Duodenal mucosa (tissue), 2 donors: ENCODE measurements at regions not wholly inside any gene's neighbourhood (a gene's known extent, or its start where the extent isn't known, plus 50 kb on each side); places are given as distances from the start of the nearest gene placed in this dataset.

Source experiments
- H3K27ac ChIP-seq: one replicate; pipeline ENCODE4 v1.7.0; 2013; ENCODE audit warnings: low read depth, low read length
- H3K27me3 ChIP-seq, 2 donors: one replicate each; pipeline ENCODE4 v1.7.0; 2013; ENCODE audit warnings: low read length in 2 of 2, control low read depth in 1 of 2; ENCODE audit not compliant: insufficient read depth in 2 of 2, control insufficient read depth in 1 of 2
- H3K36me3 ChIP-seq, 2 donors: one replicate each; pipeline ENCODE4 v1.7.0; 2013; ENCODE audit warnings: low read length in 2 of 2, control low read depth in 1 of 2; ENCODE audit not compliant: insufficient read depth in 2 of 2, control insufficient read depth in 1 of 2
- H3K4me1 ChIP-seq, 2 donors: one replicate each; pipeline ENCODE4 v1.7.0; 2013; ENCODE audit warnings: low read length in 2 of 2, control low read depth in 1 of 2; ENCODE audit not compliant: insufficient read depth in 2 of 2, control insufficient read depth in 1 of 2
- H3K4me3 ChIP-seq, 2 donors: one replicate each; pipeline ENCODE4 v1.7.0; 2013; ENCODE audit warnings: low read length in 2 of 2, low read depth in 1 of 2
- H3K9ac ChIP-seq, 2 donors: one replicate each; pipeline ENCODE4 v1.7.0; 2013; ENCODE audit warnings: low read length in 2 of 2, low read depth in 1 of 2
- H3K9me3 ChIP-seq, 2 donors: one replicate each; pipeline ENCODE4 v1.7.0; 2013; ENCODE audit warnings: low read length in 2 of 2, control low read depth in 1 of 2; ENCODE audit not compliant: control insufficient read depth in 1 of 2

DNA sequence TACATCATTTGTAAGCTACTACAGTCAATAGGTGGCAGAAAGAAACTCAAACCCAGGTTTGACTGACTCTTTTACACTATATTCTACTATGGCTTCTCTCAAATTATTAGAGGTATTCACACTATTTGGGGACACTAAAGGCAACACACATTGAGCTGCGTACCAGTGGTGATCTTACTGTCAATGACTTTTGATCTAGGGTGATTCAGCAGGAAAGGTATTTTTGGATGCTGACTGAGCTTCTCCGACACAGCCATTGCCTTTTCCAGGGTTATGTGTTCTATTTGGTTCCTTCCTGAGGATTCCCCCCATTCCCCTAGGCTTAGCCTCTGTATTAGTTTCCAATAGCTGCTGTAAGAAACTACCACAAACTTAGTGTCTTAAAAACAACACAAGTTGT, 73.2 kb upstream of the JAK1 start:
- Histone ChIP-seq H3K36me3 (no peaks in the 10 kb centered on the region), H3K9ac (no peak overlapping the region), H3K4me1 (no peaks in the 10 kb centered on the region), H3K9me3 (no peaks in the 10 kb centered on the region), H3K27me3 (no peaks in the 10 kb centered on the region), H3K4me3 (no peak overlapping the region), H3K27ac (no peak overlapping the region)

- no peaks in the 10 kb centered on the region for H3K27me3 ChIP-seq
- no peaks in the 10 kb centered on the region for H3K4me1 ChIP-seq
- H3K9me3 ChIP-seq = no peaks in the 10 kb centered on the region
- no peak overlapping the region for H3K27ac ChIP-seq
- peaks cover 0 to 3% of the 10 kb centered on the region in 2 donors for H3K36me3 ChIP-seq
- no peak overlapping the region for H3K9ac ChIP-seq
- no peak overlapping the region for H3K4me3 ChIP-seq
Measured at GRCh38 chr1:65042467-65042866, 76.1 kb upstream of the JAK1 start.

GRCh38 chr1:65044411-65044810, 78.1 kb upstream of the JAK1 start:
- H3K27ac ChIP-seq = no peak overlapping the region
- H3K4me3 ChIP-seq = no peak overlapping the region
- H3K9me3 ChIP-seq = no peaks in the 10 kb centered on the region
- H3K27me3 ChIP-seq = no peaks in the 10 kb centered on the region
- peaks cover 0 to 3% of the 10 kb centered on the region in 2 donors for H3K36me3 ChIP-seq
- H3K9ac ChIP-seq = no peak overlapping the region
- H3K4me1 ChIP-seq = no peaks in the 10 kb centered on the region

GRCh38 chr1:65045022-65045817, 78.9 kb upstream of the JAK1 start:
- peaks cover 0 to 3% of the 10 kb centered on the region in 2 donors for H3K36me3 ChIP-seq
- no peaks in the 10 kb centered on the region for H3K9me3 ChIP-seq
- H3K27me3 ChIP-seq = no peaks in the 10 kb centered on the region
- H3K4me1 ChIP-seq = peaks cover 0 to 1% of the 10 kb centered on the region in 2 donors
- no peak overlapping the region for H3K27ac ChIP-seq
- no peak overlapping the region for H3K4me3 ChIP-seq
- H3K9ac ChIP-seq = no peak overlapping the region

DNA sequence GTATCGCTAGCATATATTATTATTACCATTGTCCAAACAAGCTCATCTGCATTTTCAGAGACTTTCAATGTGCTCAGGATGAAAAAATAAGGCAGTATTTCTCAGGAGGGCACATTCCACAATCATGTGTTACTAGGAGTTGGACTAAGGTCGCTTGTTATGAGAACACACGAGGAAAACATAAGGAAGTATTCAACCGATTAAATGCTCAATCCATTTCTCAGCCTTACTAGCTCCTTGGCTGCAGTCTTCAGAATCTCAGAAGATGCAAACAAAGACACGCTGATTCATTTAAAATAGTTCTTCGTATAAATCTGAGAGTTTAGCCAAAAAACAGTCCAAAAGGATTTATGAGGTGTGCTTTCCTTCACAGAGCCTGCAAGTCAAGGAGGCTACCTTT, 82.0 kb upstream of the JAK1 start:
- Histone ChIP-seq H3K36me3 (peaks cover 0 to 3% of the 10 kb centered on the region in 2 donors), H3K9me3 (no peaks in the 10 kb centered on the region), H3K4me3 (no peak overlapping the region), H3K4me1 (peaks cover 0 to 3% of the 10 kb centered on the region in 2 donors), H3K27me3 (no peaks in the 10 kb centered on the region), H3K27ac (no peak overlapping the region), H3K9ac (no peak overlapping the region)

GRCh38 chr1:65049941-65050713, 83.8 kb upstream of the JAK1 start:
- H3K9me3 ChIP-seq = no peaks in the 10 kb centered on the region
- no peak overlapping the region for H3K9ac ChIP-seq
- peaks cover 0 to 3% of the 10 kb centered on the region in 2 donors for H3K4me1 ChIP-seq
- H3K27me3 ChIP-seq = no peaks in the 10 kb centered on the region
- H3K4me3 ChIP-seq = no peak overlapping the region
- no peak overlapping the region for H3K27ac ChIP-seq
- peaks cover 0 to 4% of the 10 kb centered on the region in 2 donors for H3K36me3 ChIP-seq

- H3K9me3 ChIP-seq = no peaks in the 10 kb centered on the region
- peaks cover 5 to 9% of the 10 kb centered on the region in 2 donors for H3K36me3 ChIP-seq
- H3K4me1 ChIP-seq = peaks cover 0 to 3% of the 10 kb centered on the region in 2 donors
- H3K27me3 ChIP-seq = no peaks in the 10 kb centered on the region
- H3K4me3 ChIP-seq = no peak overlapping the region
- no peak overlapping the region for H3K9ac ChIP-seq
- no peak overlapping the region for H3K27ac ChIP-seq
Measured at GRCh38 chr1:65050735-65051134, 84.4 kb upstream of the JAK1 start.

DNA sequence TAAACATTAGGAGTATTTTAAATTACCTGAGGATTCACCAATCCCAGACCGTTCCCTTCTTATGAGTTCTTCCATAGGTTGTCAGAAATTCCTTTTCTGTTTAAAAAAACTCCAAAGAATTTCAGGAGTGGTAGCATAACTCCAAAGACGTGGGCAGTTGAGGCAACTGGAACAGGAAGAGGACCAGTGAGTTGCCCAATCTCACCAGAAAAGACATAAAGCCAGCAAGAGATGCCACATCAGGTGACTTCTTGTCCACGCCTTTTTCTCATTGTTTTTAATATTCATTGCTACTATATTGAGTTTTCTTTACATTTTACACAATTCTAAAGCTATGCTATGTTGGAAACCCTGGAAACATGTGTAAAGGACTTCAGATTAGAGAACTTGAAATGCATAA, 88.1 kb upstream of the JAK1 start:
- no peaks in the 10 kb centered on the region for H3K9me3 ChIP-seq
- peaks cover 5 to 26% of the 10 kb centered on the region in 2 donors for H3K36me3 ChIP-seq
- H3K4me1 ChIP-seq = peaks cover 0 to 3% of the 10 kb centered on the region in 2 donors
- H3K27me3 ChIP-seq = no peaks in the 10 kb centered on the region
- H3K9ac ChIP-seq = no peak overlapping the region
- no peak overlapping the region for H3K4me3 ChIP-seq
- H3K27ac ChIP-seq = no peak overlapping the region

DNA sequence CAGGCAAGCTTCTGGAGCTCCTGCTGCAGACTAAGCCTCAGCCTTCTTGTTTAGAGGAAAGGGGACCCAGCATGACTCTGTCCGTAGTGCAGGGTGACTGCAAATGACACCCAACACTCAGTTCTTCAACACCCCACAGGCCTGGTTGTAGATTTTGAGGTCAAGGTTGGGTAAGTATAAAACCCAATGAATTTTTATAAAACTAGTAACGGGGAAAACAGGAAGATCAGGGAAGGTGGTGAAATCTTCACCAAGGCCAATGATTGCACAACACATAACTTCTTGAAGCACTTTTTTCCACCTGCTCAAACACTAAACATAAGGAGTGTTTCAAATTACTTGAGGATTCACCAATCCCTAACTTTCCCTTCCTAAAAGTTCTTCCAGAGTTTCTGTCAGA, 89.4 kb upstream of the JAK1 start:
- no peak overlapping the region for H3K27ac ChIP-seq
- no peaks in the 10 kb centered on the region for H3K27me3 ChIP-seq
- H3K36me3 ChIP-seq = peaks cover 5 to 26% of the 10 kb centered on the region in 2 donors
- no peaks in the 10 kb centered on the region for H3K9me3 ChIP-seq
- no peak overlapping the region for H3K4me3 ChIP-seq
- no peaks in the 10 kb centered on the region for H3K4me1 ChIP-seq
- no peak overlapping the region for H3K9ac ChIP-seq

DNA sequence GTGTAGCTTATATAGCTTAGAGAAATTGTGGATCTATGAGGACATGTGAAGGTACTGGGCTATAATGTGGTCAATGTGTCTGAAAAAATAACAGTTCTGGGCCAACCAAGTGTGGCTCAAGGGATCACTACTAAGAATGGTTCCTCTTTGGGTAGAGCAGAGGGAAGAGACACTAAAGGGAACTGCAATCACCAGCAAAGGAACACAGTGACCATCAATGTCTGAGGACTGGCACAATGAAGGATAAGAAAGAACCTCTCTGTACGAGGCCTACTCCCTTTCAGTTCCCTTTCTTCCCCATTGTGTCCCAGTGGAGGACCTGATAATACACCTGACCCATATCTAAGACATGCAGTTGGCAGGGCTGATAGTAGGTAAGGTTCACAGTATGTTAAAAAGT, 89.9 kb upstream of the JAK1 start:
- peaks cover 5 to 26% of the 10 kb centered on the region in 2 donors for H3K36me3 ChIP-seq
- no peaks in the 10 kb centered on the region for H3K9me3 ChIP-seq
- no peaks in the 10 kb centered on the region for H3K27me3 ChIP-seq
- no peak overlapping the region for H3K4me3 ChIP-seq
- no peaks in the 10 kb centered on the region for H3K4me1 ChIP-seq
- no peak overlapping the region for H3K9ac ChIP-seq
- H3K27ac ChIP-seq = no peak overlapping the region
